ENCODE measurements at regions not wholly inside any gene's neighbourhood (a gene's known extent, or its start where the extent isn't known, plus 50 kb on each side); places are given as distances from the start of the nearest gene placed in this dataset.
A peak's percentile ranks its signal among the peaks of the same experiment; 100 is the strongest.
"Not testable (repeated sequence)": the region's sequence is repeated elsewhere in the genome, so short reads cannot be mapped to it uniquely, and the experiment has no call there.

DNA sequence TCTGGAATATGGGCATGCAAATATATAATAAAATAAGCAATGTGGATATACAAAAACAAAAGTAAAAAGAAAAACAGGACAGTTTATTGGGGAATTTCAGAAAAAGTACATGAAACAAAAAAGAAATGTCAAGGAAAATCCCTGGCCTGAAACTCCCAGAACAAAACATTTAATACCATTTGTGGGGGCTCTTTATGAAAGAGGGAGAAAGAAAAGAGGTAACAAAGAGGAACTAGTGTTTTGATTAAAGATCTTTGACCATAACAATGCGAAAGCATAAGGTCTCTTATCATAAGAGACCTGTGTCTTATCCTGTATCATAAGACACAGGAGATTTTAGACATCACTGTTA, 88.6 kb upstream of the ARID1B start:
- DNase-seq (ENCODE audit: low read depth), result no peak

- no peak for DNase-seq (ENCODE audit: low read depth)
Measured at GRCh38 chr6:156687789-156688619, 89.2 kb upstream of the ARID1B start.

- peak; percentile 67 for DNase-seq (ENCODE audit: low read depth)
Measured at GRCh38 chr6:156686995-156687788, 90.0 kb upstream of the ARID1B start.

DNA sequence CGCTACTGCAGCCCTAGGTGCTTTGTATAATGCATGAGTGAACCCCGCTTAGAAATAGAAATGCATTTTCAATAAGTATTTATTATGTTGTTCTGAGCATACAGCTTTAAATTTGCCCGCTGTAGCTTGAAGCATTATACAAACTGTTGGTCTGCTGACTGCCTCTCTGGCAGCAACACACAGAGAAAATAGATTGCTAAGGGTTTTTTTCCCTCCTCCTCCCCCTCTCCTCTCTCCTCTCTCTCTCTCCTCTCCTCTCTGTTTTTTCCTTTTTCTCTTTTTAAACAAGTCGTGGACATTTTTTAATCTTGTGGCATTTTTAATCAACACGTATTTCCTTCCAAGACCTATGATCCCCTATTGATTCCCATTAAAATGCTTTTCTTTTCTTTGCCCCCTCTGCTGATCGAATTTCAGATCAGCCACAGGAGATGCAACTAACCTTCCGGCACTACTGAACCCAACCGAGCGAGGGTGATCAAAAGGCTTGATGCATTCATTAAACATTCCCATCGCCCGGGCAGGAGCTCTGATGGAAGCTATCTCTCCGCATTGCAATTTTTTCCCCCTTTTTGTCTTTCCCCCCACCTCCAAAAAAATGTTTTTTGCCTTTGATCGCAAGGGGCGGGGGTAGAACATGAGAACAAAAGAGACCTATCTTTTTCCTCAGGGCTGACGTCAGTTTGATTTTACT, 90.7 kb upstream of the ARID1B start:
- peak; percentile 23 for DNase-seq (ENCODE audit: low read depth)

DNA sequence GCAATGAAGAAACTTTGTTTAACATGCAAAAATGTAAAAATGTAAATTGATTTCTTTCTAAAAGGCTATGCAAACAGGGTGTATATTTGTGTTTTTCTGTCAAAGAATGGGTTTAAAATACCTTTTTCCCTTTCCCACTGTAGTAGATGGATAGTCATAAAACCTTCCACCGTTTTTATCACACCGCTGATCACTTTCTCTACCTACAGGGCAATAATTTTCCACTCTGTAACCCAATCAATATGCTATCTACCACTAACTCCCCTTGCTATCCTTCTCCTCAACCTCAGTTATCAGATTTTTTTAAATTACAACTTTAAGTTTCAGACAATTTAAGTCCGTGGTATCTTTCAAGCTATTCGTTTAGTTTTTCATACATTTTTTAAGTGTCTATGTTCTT, 91.4 kb upstream of the ARID1B start:
- DNase-seq (ENCODE audit: low read depth), result no peak

- DNase-seq (ENCODE audit: low read depth), result no peak
Measured at GRCh38 chr6:156683821-156684220, 93.4 kb upstream of the ARID1B start.

- no peak for DNase-seq (ENCODE audit: low read depth)
Measured at GRCh38 chr6:156676721-156677120, 100.5 kb upstream of the ARID1B start.

DNA sequence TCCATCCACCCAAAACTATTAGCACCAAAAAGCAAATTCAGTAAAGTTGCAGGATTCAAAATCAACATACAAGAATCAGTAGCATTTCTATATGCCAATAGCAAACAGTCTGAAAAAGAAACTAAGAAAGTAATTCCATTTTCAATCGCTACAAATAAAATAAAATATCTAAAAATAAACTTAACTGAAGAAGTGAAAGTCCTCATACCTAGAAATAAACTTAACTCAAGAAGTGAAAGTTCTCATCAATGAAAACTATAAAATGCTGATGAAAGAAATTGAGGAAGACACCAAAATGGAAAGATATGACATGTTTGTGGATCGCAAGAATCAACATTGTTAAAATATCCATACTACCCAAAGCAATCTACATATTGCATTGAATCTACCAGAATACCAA, 103.0 kb upstream of the ARID1B start:
- DNase-seq (ENCODE audit: low read depth), result no peak

- DNase-seq (ENCODE audit: low read depth), result not testable (repeated sequence)
Measured at GRCh38 chr6:156670097-156670496, 107.1 kb upstream of the ARID1B start.

DNA sequence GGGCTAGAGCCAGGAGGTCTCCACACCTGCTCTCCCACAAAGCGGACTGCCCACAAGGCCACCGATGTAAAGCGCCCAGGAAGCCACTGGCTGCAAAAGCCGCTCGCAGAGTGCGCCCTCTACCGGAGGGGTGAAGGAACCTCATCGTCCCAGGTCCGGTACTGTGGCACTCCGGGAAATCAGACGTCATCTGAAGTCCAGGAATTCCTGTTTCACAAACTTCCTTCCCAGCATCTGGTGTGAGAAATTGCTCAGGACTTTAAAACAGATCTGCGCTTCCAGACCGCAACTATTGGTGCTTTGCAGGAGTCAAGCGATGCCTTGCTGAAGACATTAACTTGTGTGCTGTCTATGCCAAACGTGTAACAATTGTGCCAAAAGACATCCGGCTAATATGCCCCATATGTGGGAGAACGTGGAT, 115.1 kb upstream of the ARID1B start:
- DNase-seq (ENCODE audit: low read depth), result peak; percentile 54

GRCh38 chr6:156660389-156660788, 116.8 kb upstream of the ARID1B start:
- DNase-seq (ENCODE audit: low read depth), result no peak

DNA sequence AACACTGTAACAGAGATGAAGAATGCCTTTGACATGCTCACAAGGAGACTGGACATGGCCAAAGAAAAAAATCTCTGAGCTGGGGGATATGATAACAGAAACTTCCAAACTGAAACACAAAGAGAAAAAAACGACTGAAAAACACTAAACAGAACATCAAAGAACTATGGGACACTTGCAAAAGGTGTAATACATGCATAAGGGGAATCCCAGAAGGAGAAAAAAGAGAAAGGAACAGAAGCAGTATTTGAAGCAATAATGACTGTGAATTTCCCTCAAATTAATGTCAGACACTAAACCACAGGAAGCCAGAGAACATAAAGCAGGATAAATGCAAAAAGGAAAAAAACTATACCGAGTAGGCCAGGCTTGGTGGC, 117.4 kb upstream of the ARID1B start:
- no peak for DNase-seq (ENCODE audit: low read depth)

DNA sequence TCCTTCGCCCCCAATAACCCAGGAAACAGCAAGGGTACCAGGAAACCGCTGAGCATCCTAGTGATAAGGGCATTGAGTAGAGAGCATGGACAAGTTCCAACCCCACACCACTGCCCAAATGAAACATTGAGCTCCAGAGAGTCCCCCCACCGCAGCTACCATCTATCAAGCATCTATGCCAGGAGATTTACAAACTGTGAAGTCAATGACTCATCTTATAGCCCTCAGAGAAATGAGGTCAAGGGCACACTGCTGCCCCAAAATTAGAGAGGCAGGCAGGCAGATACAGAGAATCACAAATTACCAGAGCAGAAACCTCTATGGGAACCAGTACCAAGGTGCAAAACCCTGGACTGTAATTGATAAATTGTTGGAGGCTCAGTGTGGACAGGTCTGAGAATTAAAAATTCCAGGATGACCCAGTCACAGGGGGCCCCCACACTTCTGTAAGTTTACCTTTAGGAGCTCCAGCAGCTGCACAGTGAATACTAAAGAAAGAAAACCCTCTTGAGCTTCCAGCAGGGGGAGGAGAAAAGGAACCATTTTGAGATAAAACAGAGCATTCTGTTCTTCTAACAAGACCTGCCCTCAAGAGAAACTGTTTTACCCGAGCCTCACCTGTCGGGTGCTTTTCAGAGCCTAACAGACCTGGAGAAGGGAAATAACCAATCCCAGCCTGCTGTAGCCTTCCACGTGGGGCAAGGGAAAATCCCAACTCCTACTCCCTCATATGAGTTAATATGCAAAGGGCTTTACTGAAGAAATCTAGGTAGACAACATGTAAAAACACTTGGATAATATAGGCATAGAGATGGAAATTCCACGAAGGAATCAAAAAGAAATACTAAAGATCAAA, 118.0 kb upstream of the ARID1B start:
- DNase-seq (ENCODE audit: low read depth), result no peak

- peak; percentile 61 for DNase-seq (ENCODE audit: low read depth)
Measured at GRCh38 chr6:156658186-156658965, 118.8 kb upstream of the ARID1B start.

- no peak for DNase-seq (ENCODE audit: low read depth)
Measured at GRCh38 chr6:156657296-156657695, 119.9 kb upstream of the ARID1B start.

- DNase-seq (ENCODE audit: low read depth), result no peak
Measured at GRCh38 chr6:156654919-156655918, 122.0 kb upstream of the ARID1B start.

DNA sequence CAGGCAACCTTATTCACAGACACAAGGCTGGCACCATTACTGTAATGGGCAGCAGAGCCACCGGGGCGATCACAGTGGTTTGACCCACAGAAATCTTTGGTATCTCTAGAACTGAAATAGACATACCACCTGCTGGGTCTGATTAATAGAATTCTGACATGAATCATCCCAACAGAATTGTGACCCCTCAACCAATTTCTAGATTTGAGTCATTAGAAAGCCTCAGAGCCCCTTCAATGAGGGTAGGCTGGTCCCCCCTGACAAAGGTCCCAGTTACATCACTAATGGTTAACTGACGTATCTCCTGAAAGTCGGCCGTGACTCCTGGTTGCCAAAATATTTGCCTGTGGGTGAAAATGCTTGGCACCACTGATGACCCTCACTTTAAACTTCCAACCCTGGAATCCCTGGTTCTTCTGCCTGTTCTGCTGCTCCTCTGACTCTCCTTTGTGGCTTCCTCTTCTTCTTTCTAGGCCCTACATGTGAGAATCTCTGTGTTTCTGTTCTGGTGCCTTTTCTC, 124.9 kb upstream of the ARID1B start:
- no peak for DNase-seq (ENCODE audit: low read depth)

GRCh38 chr6:156651486-156651885, 125.7 kb upstream of the ARID1B start:
- no peak for DNase-seq (ENCODE audit: low read depth)

DNA sequence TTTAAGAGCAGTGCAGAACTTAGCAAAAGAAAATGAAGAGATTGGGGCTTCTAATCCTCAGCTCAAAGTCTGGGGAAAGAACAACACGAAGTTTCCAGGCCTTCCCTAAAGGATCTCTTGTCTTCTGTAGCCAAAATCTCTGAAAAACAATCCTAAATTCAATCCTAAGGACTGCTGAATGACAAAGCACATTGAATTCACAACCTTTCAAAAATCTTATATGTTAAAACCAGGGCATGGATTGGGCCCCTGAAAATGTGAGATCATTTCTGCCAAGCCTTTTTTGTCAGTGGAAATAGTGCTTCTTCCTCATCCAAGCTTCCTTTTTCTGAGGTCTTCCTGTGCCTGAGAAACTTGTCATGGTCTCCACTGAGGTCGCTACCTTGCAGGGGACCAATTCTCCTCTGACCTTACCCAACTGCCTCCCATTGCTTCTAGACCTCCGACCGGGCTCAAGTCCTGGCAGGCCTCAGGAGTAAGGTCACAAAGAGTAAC, 126.2 kb upstream of the ARID1B start:
- DNase-seq (ENCODE audit: low read depth), result no peak

Measured in fibroblast of the conjunctiva (primary cell).